ENCODE measurements at regions not wholly inside any gene's neighbourhood (a gene's known extent, or its start where the extent isn't known, plus 50 kb on each side); places are given as distances from the start of the nearest gene placed in this dataset.

- no peak for DNase-seq (ENCODE audit: low read depth)
Observed at GRCh38 chr9:22389271-22389670, 57.4 kb upstream of the DMRTA1 start.

GRCh38 chr9:22392523-22392922 lies 54.1 kb upstream of the DMRTA1 start:
- DNase-seq (ENCODE audit: low read depth), result no peak
- no peak overlapping the region for H3K4me3 ChIP-seq (replicated peaks; ENCODE audit: low read depth, low read length)
- TF ChIP-seq, protein P1, sequence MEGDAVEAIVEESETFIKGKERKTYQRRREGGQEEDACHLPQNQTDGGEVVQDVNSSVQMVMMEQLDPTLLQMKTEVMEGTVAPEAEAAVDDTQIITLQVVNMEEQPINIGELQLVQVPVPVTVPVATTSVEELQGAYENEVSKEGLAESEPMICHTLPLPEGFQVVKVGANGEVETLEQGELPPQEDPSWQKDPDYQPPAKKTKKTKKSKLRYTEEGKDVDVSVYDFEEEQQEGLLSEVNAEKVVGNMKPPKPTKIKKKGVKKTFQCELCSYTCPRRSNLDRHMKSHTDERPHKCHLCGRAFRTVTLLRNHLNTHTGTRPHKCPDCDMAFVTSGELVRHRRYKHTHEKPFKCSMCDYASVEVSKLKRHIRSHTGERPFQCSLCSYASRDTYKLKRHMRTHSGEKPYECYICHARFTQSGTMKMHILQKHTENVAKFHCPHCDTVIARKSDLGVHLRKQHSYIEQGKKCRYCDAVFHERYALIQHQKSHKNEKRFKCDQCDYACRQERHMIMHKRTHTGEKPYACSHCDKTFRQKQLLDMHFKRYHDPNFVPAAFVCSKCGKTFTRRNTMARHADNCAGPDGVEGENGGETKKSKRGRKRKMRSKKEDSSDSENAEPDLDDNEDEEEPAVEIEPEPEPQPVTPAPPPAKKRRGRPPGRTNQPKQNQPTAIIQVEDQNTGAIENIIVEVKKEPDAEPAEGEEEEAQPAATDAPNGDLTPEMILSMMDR (IDR thresholded peaks at IDR 0.05; ENCODE audit: low read length, missing control alignments), result no peak

More at GRCh38 chr9:22389271-22389670, 57.4 kb upstream of the DMRTA1 start:
- no peak overlapping the region for H3K4me3 ChIP-seq (replicated peaks; ENCODE audit: low read depth, low read length)
- TF ChIP-seq, protein P1 (IDR thresholded peaks at IDR 0.05; ENCODE audit: low read length, missing control alignments), result no peak

DNA sequence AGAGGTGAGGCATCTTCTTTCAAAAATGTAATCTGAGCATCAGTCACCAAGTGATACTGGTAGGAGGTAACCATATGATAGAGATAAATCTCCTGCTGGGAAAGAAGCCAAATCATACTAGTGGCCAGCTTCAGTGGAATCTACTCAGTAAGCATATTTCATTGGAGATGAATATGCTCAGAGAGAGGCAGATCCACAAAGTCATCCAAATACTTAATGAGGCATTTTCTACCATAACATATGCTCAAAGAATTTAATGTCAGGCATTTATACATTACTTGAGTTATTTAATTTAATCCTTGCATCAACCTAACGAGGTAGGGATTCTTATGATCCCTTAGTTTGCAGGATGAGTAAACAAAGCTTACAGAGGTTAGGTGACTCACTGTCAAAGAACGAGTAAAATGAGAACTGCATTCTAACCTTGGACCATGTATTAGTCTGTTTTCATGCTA lies 50.9 kb upstream of the DMRTA1 start:
- TF ChIP-seq, protein P1 (IDR thresholded peaks at IDR 0.05; ENCODE audit: low read length, missing control alignments), result no peak
- H3K4me3 ChIP-seq (replicated peaks; ENCODE audit: low read depth, low read length), result no peak overlapping the region
- peak; percentile 3 for DNase-seq (ENCODE audit: low read depth)
